SK-N-SH (cell line): ENCODE measurements at regions not wholly inside any gene's neighbourhood (a gene's known extent, or its start where the extent isn't known, plus 50 kb on each side); places are given as distances from the start of the nearest gene placed in this dataset.

Experiments used
- CTCF ChIA-PET: fragments of 300-600, 350-600 bp; formaldehyde crosslinking; extraction: SDS; loops from one replicate; lab custom pipeline; 2021; lab: Yijun Ruan, JAX
- POLR2A ChIA-PET: fragments of 350-600 bp; sonication (Branson Sonifier 250); formaldehyde crosslinking; extraction: SDS; loops from one replicate; lab custom pipeline; 2020; ENCODE audit warnings: antibody characterized with exemption, inconsistent platforms; lab: Yijun Ruan, JAX
- DNase-seq: peaks from one replicate; pipeline ENCODE4 v3.0.0; 2012
- H2AFZ ChIP-seq: fragments of 200-600 bp; sonication (generic); 2 replicates; pipeline ENCODE4 v1.8.1; 2016; ENCODE audit warnings: antibody characterized with exemption, mild to moderate bottlenecking, low read depth
- H3F3A ChIP-seq: fragments of 200-600 bp; sonication (generic); replicated peaks from 2 replicates; pipeline ENCODE3; 2016; ENCODE audit warnings: antibody characterized with exemption, mild to moderate bottlenecking; ENCODE audit not compliant: insufficient read depth
- H3K27ac ChIP-seq, 2 experiments: fragments of 200-500 bp in 1 of 2; fragments of 200-600 bp in 1 of 2; sonication (Bioruptor generic) in 1 of 2; sonication (generic), shearing (Covaris generic) in 1 of 2; 2 replicates each; pipeline versions ENCODE4 v1.5.1 to v1.6.1; 2014 to 2016; ENCODE audit warnings: low read depth in 2 of 2, inconsistent platforms in 1 of 2, low read length in 1 of 2, mild to moderate bottlenecking in 1 of 2, mixed read lengths in 1 of 2
- H3K27me3 ChIP-seq: fragments of 200-600 bp; sonication (generic), shearing (Covaris generic); 2 replicates; pipeline ENCODE4 v1.6.1; 2016; ENCODE audit warnings: mixed run types; ENCODE audit not compliant: insufficient read depth
- H3K36me3 ChIP-seq, 2 experiments: fragments of 200-500 bp in 1 of 2; fragments of 200-600 bp in 1 of 2; sonication (Bioruptor generic) in 1 of 2; sonication (generic) in 1 of 2; replicated peaks in 1 of 2; 2 replicates each; pipeline versions ENCODE3 to v1.5.1; 2014 to 2016; ENCODE audit warnings: low read length in 1 of 2, mild to moderate bottlenecking in 1 of 2; ENCODE audit not compliant: insufficient read depth in 2 of 2, control insufficient read depth in 1 of 2
- H3K4me1 ChIP-seq, 2 experiments: fragments of 200-500 bp in 1 of 2; fragments of 200-600 bp in 1 of 2; sonication (Bioruptor generic) in 1 of 2; sonication (generic), shearing (Covaris generic) in 1 of 2; 2 replicates each; pipeline versions ENCODE4 v1.5.1 to v1.6.1; 2014 to 2016; ENCODE audit warnings: low read depth in 1 of 2, low read length in 1 of 2, mixed run types in 1 of 2; ENCODE audit not compliant: insufficient read depth in 2 of 2, control insufficient read depth in 1 of 2
- H3K4me2 ChIP-seq: fragments of 200-600 bp; sonication (generic), shearing (Covaris generic); 2 replicates; pipeline ENCODE4 v1.6.1; 2017; ENCODE audit warnings: mixed run types
- H3K4me3 ChIP-seq, 2 experiments: fragments of 200-500 bp in 1 of 2; fragments of 200-600 bp in 1 of 2; sonication (Bioruptor generic) in 1 of 2; sonication (generic), shearing (Covaris generic) in 1 of 2; 2 replicates each; pipeline versions ENCODE4 v1.5.1 to v1.8.1; 2014 to 2016; ENCODE audit warnings: low read depth in 2 of 2, inconsistent platforms in 1 of 2, low read length in 1 of 2, mild to moderate bottlenecking in 1 of 2, mixed read lengths in 1 of 2, moderate library complexity in 1 of 2
- H3K79me2 ChIP-seq: fragments of 200-600 bp; sonication (generic); 2 replicates; pipeline ENCODE4 v1.8.1; 2017; ENCODE audit warnings: mild to moderate bottlenecking; ENCODE audit not compliant: insufficient read depth
- H3K9ac ChIP-seq: fragments of 200-600 bp; sonication (generic); 2 replicates; pipeline ENCODE4 v1.6.1; 2017; ENCODE audit warnings: mixed run types
- H3K9me2 ChIP-seq: fragments of 200-600 bp; sonication (generic); 2 replicates; pipeline ENCODE4 v1.6.1; 2017; ENCODE audit warnings: mixed run types
- H3K9me3 ChIP-seq: fragments of 200-600 bp; sonication (generic); 2 replicates; pipeline ENCODE4 v1.6.1; 2017; ENCODE audit warnings: mixed run types, mild to moderate bottlenecking, moderate library complexity
- H4K20me1 ChIP-seq: fragments of 200-600 bp; sonication (generic); 2 replicates; pipeline ENCODE4 v1.6.1; 2017; ENCODE audit warnings: mild to moderate bottlenecking, mixed run types; ENCODE audit not compliant: insufficient read depth
- CTCF ChIP-seq: fragments of 200-600 bp; sonication (generic); IDR thresholded peaks from 2 replicates; pipeline ENCODE4 v1.6.1; 2017; ENCODE audit warnings: antibody characterized with exemption, mild to moderate bottlenecking, moderate library complexity
- EZH2phosphoT487 ChIP-seq: fragments of 200-600 bp; sonication (generic); IDR thresholded peaks from 2 replicates; pipeline ENCODE4 v1.6.1; 2017; ENCODE audit warnings: low read depth, mixed run types, mild to moderate bottlenecking, antibody characterized with exemption, moderate library complexity, borderline replicate concordance
- GATA2 ChIP-seq: sonication (generic); formaldehyde crosslinking; IDR thresholded peaks from 2 replicates; pipeline ENCODE4 v1.5.0; 2020; ENCODE audit warnings: mild to moderate bottlenecking, missing genetic modification reagents
- IRF3 ChIP-seq: fragments of 150-350 bp; IDR thresholded peaks from 2 replicates; pipeline ENCODE4 v1.6.1; 2016; ENCODE audit warnings: mild to moderate bottlenecking, low read depth, low read length
- JUND ChIP-seq: IDR thresholded peaks from 2 replicates; pipeline ENCODE4 v1.4.0; 2012
- MAX ChIP-seq: IDR thresholded peaks from 2 replicates; pipeline ENCODE4 v1.4.0; 2012; ENCODE audit warnings: low read depth
- MEF2A ChIP-seq: IDR thresholded peaks from 2 replicates; pipeline ENCODE4 v1.4.0; 2012; ENCODE audit warnings: low read depth, borderline replicate concordance
- MXI1 ChIP-seq: IDR thresholded peaks from 2 replicates; pipeline ENCODE4 v1.6.1; 2012; ENCODE audit warnings: mild to moderate bottlenecking, low read depth, low read length, improper control_type of control experiment
- PBX3 ChIP-seq: IDR thresholded peaks from 2 replicates; pipeline ENCODE4; 2012
- POLR2AphosphoS5 ChIP-seq: IDR thresholded peaks from 2 replicates; pipeline ENCODE4 v1.6.1; 2012; ENCODE audit warnings: low read depth, low read length
- RXRA ChIP-seq: IDR thresholded peaks from 2 replicates; pipeline ENCODE4 v1.4.0; 2012; ENCODE audit warnings: low read depth, mild to moderate bottlenecking, borderline replicate concordance
- SIN3A ChIP-seq: IDR thresholded peaks from 2 replicates; pipeline ENCODE4 v1.6.1; 2012; ENCODE audit warnings: low read depth, mild to moderate bottlenecking, low read length, moderate library complexity, borderline replicate concordance
- TAF1 ChIP-seq: IDR thresholded peaks from 2 replicates; pipeline ENCODE4 v1.6.1; 2012; ENCODE audit warnings: low read depth, mild to moderate bottlenecking, low read length, moderate library complexity, borderline replicate concordance
- TCF12 ChIP-seq: IDR thresholded peaks from 2 replicates; pipeline ENCODE4 v1.4.0; 2012
- USF1 ChIP-seq: IDR thresholded peaks from 2 replicates; pipeline ENCODE4 v1.4.0; 2012; ENCODE audit warnings: low read depth, borderline replicate concordance
- YY1 ChIP-seq: IDR thresholded peaks from 2 replicates; pipeline ENCODE4 v1.4.0; 2012; ENCODE audit warnings: low read depth, mild to moderate bottlenecking
- ZBTB33 ChIP-seq: IDR thresholded peaks from 2 replicates; pipeline ENCODE4 v1.4.0; 2012; ENCODE audit warnings: low read depth, borderline replicate concordance
- WGBS: methylation state at CpG from one replicate; pipeline ENCODE4 v1.1.6; 2017; ENCODE audit warnings: low lambda C conversion rate; 5-methylcytosine and 5-hydroxymethylcytosine counted together

- 87% methylated on average over 2 of the region's 2 CpGs for WGBS
- CTCF ChIA-PET: interaction anchor here (1.5 kb wide), 1 partner anchor 38 kb away, joined by 3 read pairs; no protein-coding TSS in a partner anchor
Observed at GRCh38 chr7:85711894-85712293, 525.0 kb upstream of the SEMA3D start.

More at GRCh38 chr7:85711894-85712293, 525.0 kb upstream of the SEMA3D start:
- Histone ChIP-seq H4K20me1 (no peaks in the 10 kb centered on the region), H3K79me2 (no peaks in the 10 kb centered on the region), H3K27me3 (no peaks in the 10 kb centered on the region), H3K4me1 (no peaks in the 10 kb centered on the region; a peak in 1 of 4 replicates), H2AFZ (no peak overlapping the region), H3K4me3 (no peak overlapping the region), H3K9ac (no peak overlapping the region), H3K4me2 (no peak overlapping the region), H3K36me3 (no peaks in the 10 kb centered on the region), H3K27ac (no peak overlapping the region), H3F3A (peaks cover 7% of the 10 kb centered on the region), H3K9me2 (no peaks in the 10 kb centered on the region), H3K9me3 (no peaks in the 10 kb centered on the region)
- no peak for TF ChIP-seq RXRA
- TF ChIP-seq MEF2A: no peak
- no peak for TF ChIP-seq GATA2 (CRISPR knock-in tag)
- no peak for TF ChIP-seq USF1
- TF ChIP-seq ZBTB33: no peak
- no peak for TF ChIP-seq TAF1
- no peak for TF ChIP-seq MXI1
- no peak for TF ChIP-seq TCF12
- no peak for TF ChIP-seq EZH2phosphoT487
- TF ChIP-seq JUND: no peak
- TF ChIP-seq POLR2AphosphoS5: no peak
- no peak for TF ChIP-seq MAX
- TF ChIP-seq YY1: no peak
- TF ChIP-seq SIN3A: no peak
- no peak for TF ChIP-seq IRF3
- no peak for TF ChIP-seq PBX3
- no peak for TF ChIP-seq CTCF
- POLR2A ChIA-PET: no interaction called here
- no peak for DNase-seq
